GM12874 (cell line): ENCODE measurements at regions not wholly inside any gene's neighbourhood (a gene's known extent, or its start where the extent isn't known, plus 50 kb on each side); places are given as distances from the start of the nearest gene placed in this dataset.

Experiments
- TF ChIP-seq, protein P1 (sequence below): IDR thresholded peaks from 2 replicates; pipeline ENCODE4 v1.5.1; 2011; ENCODE audit warnings: low read depth, mild to moderate bottlenecking, control low read depth, low read length, moderate library complexity; ENCODE audit not compliant: insufficient read depth

- TF ChIP-seq, protein P1, sequence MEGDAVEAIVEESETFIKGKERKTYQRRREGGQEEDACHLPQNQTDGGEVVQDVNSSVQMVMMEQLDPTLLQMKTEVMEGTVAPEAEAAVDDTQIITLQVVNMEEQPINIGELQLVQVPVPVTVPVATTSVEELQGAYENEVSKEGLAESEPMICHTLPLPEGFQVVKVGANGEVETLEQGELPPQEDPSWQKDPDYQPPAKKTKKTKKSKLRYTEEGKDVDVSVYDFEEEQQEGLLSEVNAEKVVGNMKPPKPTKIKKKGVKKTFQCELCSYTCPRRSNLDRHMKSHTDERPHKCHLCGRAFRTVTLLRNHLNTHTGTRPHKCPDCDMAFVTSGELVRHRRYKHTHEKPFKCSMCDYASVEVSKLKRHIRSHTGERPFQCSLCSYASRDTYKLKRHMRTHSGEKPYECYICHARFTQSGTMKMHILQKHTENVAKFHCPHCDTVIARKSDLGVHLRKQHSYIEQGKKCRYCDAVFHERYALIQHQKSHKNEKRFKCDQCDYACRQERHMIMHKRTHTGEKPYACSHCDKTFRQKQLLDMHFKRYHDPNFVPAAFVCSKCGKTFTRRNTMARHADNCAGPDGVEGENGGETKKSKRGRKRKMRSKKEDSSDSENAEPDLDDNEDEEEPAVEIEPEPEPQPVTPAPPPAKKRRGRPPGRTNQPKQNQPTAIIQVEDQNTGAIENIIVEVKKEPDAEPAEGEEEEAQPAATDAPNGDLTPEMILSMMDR: no peak
Measured at GRCh38 chr2:160974803-160975202, 185.4 kb upstream of the TANK start.

- TF ChIP-seq, protein P1: no peak
Measured at GRCh38 chr2:160976797-160977196, 183.4 kb upstream of the TANK start.

DNA sequence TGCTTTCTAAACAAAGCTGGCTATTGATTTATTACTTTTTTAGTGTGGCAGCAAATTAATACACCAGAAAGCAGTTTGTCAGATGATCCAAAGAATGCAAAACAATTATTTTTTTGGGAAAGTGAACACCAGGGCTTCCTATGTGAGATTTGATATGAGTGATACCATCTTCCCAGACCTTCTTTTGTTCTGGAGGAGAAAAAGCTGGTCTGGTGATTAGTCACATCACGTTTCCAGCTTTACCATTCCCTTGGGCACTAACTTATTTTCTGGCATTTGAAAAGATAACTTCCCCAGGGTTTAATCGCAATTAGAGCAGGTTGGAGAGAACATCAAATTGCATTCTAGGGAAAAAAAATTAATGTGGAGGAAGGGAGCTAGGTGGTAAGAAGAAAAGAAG, 182.9 kb upstream of the TANK start:
- TF ChIP-seq, protein P1: no peak

DNA sequence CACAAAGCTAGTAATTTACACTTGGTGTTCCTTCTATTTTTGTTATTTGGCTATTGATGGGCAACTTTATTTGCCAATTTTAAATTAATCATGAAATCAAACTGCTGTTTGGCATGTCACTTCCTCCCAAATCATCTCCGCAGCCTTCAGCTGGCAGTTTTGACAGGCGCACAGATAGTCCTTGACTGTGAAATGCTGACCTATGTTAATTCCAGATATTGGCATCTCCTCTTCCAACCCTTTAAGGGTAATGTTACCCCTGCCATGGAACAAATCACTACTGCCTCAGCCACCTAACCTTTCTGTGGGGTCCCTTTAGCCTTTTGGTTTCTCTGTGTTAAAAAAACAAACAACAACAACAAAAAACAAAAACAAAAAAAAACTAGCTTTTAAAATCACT, 182.4 kb upstream of the TANK start:
- TF ChIP-seq, protein P1: no peak

- TF ChIP-seq, protein P1: no peak
Measured at GRCh38 chr2:160984426-160985077, 175.7 kb upstream of the TANK start.

DNA sequence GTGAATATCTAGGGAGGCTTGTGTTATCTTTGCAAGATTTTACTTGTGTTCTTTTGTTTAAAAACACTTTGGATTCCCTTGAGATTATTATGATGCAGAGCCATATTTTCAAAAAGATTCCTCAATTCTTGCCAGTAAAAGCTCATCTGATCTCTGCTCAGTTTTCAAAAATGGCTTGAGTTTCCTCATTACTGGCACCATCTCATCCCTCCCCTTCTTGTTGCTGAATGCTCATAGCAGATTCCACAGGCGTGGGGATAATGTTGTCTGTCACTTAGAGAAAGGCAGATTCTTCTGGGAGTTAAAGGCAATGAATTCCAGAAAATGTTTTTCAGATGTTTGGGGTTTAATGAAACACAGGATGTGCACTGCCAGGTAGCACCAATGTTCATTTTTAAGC, 170.4 kb upstream of the TANK start:
- TF ChIP-seq, protein P1: no peak

GRCh38 chr2:160993654-160994061, 166.6 kb upstream of the TANK start:
- TF ChIP-seq, protein P1: no peak
